ENCODE measurements at regions not wholly inside any gene's neighbourhood (a gene's known extent, or its start where the extent isn't known, plus 50 kb on each side); places are given as distances from the start of the nearest gene placed in this dataset.

GRCh38 chr1:177469519-177469918, 298.8 kb downstream of the BRINP2 start:
- TF ChIP-seq CTCF (IDR thresholded peaks at IDR 0.05; ENCODE audit: low read depth, low read length, poor library complexity, severe bottlenecking) (no peak), EZH2phosphoT487 (IDR thresholded peaks at IDR 0.05; ENCODE audit: borderline replicate concordance, low read length) (no peak)

Measured in DOHH2 (cell line).